ENCODE measurements at regions not wholly inside any gene's neighbourhood (a gene's known extent, or its start where the extent isn't known, plus 50 kb on each side); places are given as distances from the start of the nearest gene placed in this dataset.

- no peak overlapping the region for H3K27ac Mint-ChIP-seq
- no peak for TF ChIP-seq CTCF (IDR thresholded peaks at IDR 0.05)
- H3K4me1 Mint-ChIP-seq (ENCODE audit: low read depth): peaks cover 6% of the 10 kb centered on the region
- no peak overlapping the region for H3K4me3 Mint-ChIP-seq
- no peaks in the 10 kb centered on the region for H3K9me3 Mint-ChIP-seq
- H3K36me3 Mint-ChIP-seq (ENCODE audit: low read depth): no peaks in the 10 kb centered on the region
- peaks cover 3% of the 10 kb centered on the region; the same call in 1 of the 2 replicates for H3K27me3 Mint-ChIP-seq (ENCODE audit: insufficient read depth)
- DNase-seq: no peak
These were observed 199.3 kb downstream of the SEC61B start for GRCh38 chr9:99421369-99421768.

- no peak overlapping the region for H3K27ac Mint-ChIP-seq
- H3K4me1 Mint-ChIP-seq (ENCODE audit: low read depth): peaks cover 6% of the 10 kb centered on the region
- H3K27me3 Mint-ChIP-seq (ENCODE audit: insufficient read depth): 0 out of 2 replicates have a peak, but pooled peaks cover 4% of the 10 kb centered on the region
- no peak for TF ChIP-seq CTCF (IDR thresholded peaks at IDR 0.05)
- H3K36me3 Mint-ChIP-seq (ENCODE audit: low read depth): no peaks in the 10 kb centered on the region
- H3K9me3 Mint-ChIP-seq: peaks cover 4% of the 10 kb centered on the region; the same call in 1 of the 2 replicates
- no peak overlapping the region for H3K4me3 Mint-ChIP-seq
- DNase-seq: no peak
These were observed 203.0 kb downstream of the SEC61B start for GRCh38 chr9:99425124-99425523.

- Mint-ChIP-seq H3K4me3 (no peak overlapping the region), H3K27ac (no peak overlapping the region), H3K36me3 (ENCODE audit: low read depth) (no peaks in the 10 kb centered on the region), H3K4me1 (ENCODE audit: low read depth) (peaks cover 17% of the 10 kb centered on the region), H3K9me3 (peaks cover 4% of the 10 kb centered on the region; the same call in 1 of the 2 replicates), H3K27me3 (ENCODE audit: insufficient read depth) (0 out of 2 replicates have a peak, but pooled peaks cover 4% of the 10 kb centered on the region)
- no peak for TF ChIP-seq CTCF (IDR thresholded peaks at IDR 0.05)
- DNase-seq: no peak
These were observed 204.1 kb downstream of the SEC61B start for GRCh38 chr9:99425923-99426842.

GRCh38 chr9:99427260-99427659, 205.2 kb downstream of the SEC61B start:
- TF ChIP-seq CTCF (IDR thresholded peaks at IDR 0.05): no peak
- Mint-ChIP-seq H3K9me3 (peaks cover 4% of the 10 kb centered on the region; the same call in 1 of the 2 replicates), H3K36me3 (ENCODE audit: low read depth) (no peaks in the 10 kb centered on the region), H3K27ac (no peak overlapping the region), H3K4me3 (no peak overlapping the region), H3K27me3 (ENCODE audit: insufficient read depth) (0 out of 2 replicates have a peak, but pooled peaks cover 4% of the 10 kb centered on the region), H3K4me1 (ENCODE audit: low read depth) (peaks cover 28% of the 10 kb centered on the region)
- no peak for DNase-seq

- peak; percentile 70 for DNase-seq
- H3K27me3 Mint-ChIP-seq (ENCODE audit: insufficient read depth): 0 out of 2 replicates have a peak, but pooled peaks cover 4% of the 10 kb centered on the region
- peaks cover 57% of the 10 kb centered on the region for H3K4me1 Mint-ChIP-seq (ENCODE audit: low read depth)
- no peak overlapping the region for H3K4me3 Mint-ChIP-seq
- H3K36me3 Mint-ChIP-seq (ENCODE audit: low read depth): no peaks in the 10 kb centered on the region
- TF ChIP-seq CTCF (IDR thresholded peaks at IDR 0.05): no peak
- H3K9me3 Mint-ChIP-seq: peaks cover 4% of the 10 kb centered on the region; the same call in 1 of the 2 replicates
- peak overlapping the region; percentile 61 for H3K27ac Mint-ChIP-seq
These were observed 208.2 kb downstream of the SEC61B start for GRCh38 chr9:99430301-99430700.
